GM19193 (cell line): ENCODE measurements at regions not wholly inside any gene's neighbourhood (a gene's known extent, or its start where the extent isn't known, plus 50 kb on each side); places are given as distances from the start of the nearest gene placed in this dataset.

ENCODE experiments used
- POLR2A ChIP-seq: IDR thresholded peaks from 4 replicates; pipeline ENCODE4 v1.6.1; 2011; ENCODE audit not compliant: insufficient read depth, insufficient read length; ENCODE audit errors: extremely low read depth

DNA sequence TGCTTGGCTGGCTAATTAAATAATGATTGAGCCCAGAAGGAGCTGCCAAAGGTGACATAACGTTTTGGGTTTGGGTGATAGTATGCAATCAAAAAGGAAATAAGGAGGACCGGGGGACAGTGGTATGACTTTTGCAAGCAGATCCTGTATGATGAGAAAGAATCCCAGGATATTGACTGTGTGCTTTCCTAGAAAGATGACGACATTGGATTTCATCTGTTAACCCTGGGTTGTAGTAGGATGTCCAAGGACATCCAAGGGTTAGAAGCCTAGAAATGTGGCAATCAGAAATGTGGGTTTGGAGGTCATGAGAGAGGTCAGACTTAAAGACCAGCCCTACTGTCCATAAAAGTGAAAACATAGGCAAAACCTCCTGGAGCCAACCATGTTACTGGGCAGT is 50.3 kb upstream of the HMHB1 start:
- no peak for TF ChIP-seq POLR2A

DNA sequence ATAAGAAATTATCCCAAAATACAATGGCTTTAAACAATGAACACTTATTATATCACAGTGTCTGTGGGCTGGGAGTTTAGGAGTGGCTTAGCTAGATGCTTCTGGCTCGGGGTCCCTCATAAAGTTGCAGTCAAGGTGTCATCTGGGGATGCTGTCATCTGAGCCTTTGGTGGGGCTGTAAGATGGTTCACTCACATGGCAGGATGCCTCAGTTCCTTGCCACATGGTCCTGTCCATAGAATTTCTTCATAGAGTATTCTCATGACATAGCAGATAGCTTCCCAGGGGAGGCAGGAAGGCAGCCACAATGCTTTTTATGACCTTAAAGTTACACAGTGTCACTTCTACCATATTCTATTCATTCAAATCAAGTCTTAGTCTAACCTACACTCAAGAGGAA is 51.2 kb upstream of the HMHB1 start:
- no peak for TF ChIP-seq POLR2A

DNA sequence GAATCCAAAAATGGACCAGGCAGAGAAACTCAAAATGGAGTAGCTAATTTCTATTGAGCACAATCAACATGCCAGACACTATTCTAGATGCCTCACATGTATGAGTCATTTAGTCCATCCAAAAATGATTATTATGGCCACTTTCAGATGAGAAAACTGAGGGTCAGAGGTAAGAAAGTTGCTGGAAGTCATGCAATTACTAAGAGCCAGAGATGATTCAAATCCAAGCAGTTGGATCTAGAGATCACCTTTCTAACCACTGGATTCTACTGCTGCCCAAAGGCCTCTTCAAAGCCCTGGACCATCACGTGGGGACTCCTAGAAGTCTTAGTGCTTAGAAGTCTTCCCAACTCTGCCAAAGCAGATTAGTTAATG is 51.8 kb upstream of the HMHB1 start:
- no peak for TF ChIP-seq POLR2A

DNA sequence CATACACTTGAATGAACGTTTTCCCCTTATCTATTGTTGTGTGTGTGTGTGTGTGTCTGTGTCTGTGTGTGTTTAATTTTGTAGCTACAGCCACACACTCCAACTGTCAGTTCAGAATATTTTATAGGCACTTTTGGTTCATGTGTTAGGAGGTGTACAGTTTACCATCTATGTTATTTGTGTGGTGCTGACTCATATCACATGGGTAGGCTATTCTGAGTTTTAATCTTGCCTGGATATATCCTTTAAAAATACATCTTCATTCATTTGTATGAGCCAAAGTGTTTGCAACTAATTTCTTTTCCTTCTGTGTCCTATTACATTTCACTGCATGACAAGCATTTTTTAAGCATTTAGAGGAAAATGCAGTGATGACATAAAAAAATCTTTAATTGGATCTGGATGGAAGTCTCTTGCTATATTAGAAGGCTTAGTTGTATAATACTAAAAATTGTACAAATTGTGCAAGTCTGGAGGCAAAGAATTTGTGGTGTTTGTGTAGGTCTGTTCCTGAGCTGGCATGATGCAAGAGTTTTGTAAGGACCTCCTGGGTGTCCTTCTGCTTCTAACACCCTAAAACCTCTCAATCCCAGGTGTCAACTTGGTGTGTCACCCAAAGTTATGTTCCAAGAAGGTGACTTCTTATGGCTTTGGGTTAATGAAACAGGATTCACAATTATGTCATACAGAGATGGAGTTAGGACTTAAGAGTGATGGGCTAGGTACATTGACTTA is 52.4 kb upstream of the HMHB1 start:
- no peak for TF ChIP-seq POLR2A

DNA sequence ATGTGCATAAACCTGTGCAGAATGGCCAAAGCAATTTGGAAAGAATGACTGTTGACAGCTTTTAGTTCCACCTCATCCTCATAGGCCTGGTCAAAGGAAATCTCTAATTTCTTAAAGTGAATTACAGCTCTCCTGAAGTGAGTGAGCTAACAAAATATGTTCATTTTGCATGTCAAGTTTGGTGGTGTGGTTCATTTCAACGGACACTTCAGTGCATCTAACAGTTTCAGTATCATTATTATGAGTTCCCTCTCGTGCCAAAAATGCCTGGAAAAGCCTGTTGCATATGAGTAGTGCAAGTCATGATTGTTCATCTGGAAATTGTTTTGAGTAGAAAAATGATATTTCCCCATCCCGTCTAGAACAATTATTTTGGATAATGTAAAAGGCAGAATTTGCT is 53.2 kb upstream of the HMHB1 start:
- TF ChIP-seq POLR2A = no peak

DNA sequence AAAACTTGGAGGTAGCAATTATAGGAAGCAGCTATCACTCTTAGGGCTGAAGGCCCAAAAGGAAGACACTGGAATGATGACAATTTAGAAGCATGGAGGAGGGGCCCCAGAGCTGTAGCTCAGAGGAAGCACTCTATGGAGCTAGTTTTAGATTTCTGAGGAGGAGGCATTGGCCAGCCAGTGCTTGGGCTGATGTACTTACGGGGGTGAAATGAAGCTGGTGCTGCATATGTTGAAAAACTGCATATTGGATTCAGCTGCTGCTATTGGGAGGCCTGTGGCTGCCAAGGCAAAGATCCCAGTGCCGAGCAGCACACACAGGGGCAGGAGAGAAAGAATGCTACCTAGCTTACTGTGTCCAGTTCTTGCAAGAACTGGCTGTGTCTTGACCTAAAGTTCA is 53.9 kb upstream of the HMHB1 start:
- TF ChIP-seq POLR2A = no peak

DNA sequence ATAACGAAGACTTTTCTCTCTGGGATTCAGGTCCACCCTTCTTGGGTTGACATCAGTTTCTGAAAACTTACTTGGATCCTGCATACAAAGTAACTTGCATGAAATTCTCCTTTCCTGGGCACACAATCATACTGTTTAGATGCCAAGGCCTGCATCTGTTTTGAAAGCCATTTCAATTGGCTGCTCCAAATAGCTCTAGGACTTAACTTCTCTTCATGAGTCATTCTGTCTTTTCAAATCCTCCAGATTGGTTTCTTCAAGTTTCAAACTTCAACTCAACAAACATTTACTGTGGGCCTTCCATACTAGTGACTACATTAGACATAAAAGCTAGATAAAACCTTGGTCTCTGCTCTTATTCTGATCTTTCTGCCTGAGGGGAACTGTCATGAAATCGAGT is 54.8 kb upstream of the HMHB1 start:
- no peak for TF ChIP-seq POLR2A

- no peak for TF ChIP-seq POLR2A
Measured at GRCh38 chr5:143755966-143756365, 56.0 kb upstream of the HMHB1 start.

DNA sequence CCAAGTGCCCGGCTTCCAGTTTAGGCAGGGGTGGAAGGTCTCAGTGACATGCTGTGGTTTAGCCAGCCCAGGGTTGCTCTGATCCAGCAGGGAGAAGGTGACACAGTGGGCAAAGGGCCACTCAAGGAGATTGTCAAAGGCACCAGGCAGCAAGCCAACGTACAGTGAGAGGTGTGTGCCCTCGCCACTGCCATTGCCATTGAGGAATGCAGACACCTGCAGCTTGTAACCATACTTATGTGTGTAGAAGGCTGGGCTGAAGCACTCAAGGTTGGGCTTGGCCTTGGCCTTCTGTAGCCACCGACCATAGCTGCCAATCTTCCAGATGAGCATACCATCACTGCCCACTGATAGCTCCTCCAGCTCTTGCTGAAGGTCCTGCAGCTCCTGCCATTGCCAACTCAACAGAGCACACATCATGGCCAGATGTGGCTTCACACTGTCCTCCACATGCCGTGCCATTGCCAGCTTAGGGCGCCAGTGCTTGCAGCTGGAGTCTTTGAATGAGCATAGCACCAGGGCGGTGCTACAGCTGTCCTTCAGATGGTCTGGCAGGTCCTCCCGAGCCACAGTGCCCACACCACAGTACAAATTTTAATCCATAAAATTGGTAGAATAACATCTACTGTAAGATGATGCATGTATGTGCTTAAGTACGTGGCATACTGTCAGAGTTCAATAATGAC is 59.7 kb upstream of the HMHB1 start:
- TF ChIP-seq POLR2A = no peak

DNA sequence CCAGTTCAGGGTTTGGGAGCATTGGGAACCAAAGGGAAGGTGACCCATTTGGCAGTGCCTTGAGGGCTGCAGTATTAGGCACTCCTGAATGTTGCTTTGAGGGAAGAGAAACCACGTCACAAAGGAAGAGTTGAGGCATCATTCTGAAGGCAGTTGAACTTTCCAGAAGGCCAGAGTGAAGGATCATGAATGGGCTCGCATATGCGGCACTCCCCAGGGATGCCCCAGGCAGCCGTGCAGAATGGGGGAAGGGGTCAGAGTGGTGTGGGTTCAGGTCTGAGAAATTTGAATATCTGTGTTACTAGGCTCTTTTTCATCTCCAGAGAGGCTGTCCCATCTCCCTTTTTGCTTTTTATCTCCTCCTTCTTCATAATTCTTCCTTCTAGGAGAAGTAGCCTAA is 60.6 kb upstream of the HMHB1 start:
- TF ChIP-seq POLR2A = no peak

- no peak for TF ChIP-seq POLR2A
Measured at GRCh38 chr5:143749581-143750205, 62.3 kb upstream of the HMHB1 start.

- no peak for TF ChIP-seq POLR2A
Measured at GRCh38 chr5:143748516-143748915, 63.4 kb upstream of the HMHB1 start.

- TF ChIP-seq POLR2A = no peak
Measured at GRCh38 chr5:143742951-143743350, 69.0 kb upstream of the HMHB1 start.

GRCh38 chr5:143741421-143741820 is 70.5 kb upstream of the HMHB1 start:
- no peak for TF ChIP-seq POLR2A

GRCh38 chr5:143740956-143741355 is 71.0 kb upstream of the HMHB1 start:
- TF ChIP-seq POLR2A = no peak

DNA sequence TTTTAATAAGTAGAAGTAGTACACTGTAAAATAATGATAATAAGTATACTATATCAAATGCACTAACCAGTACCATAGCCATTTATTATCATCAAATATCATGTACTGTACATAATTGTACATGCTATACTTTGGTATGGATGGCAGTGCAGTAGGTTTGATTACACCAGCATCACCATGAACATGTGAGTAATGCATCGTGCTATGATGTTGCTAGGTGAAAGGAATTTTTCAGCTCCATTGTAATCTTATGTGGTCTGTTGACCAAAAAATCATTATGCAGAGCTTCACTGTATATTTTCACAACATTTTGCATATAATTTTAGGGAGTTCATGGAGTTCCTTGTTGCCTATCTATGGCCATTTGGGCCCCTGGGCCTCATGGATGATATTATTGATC is 72.2 kb upstream of the HMHB1 start:
- TF ChIP-seq POLR2A = no peak
